Gastroesophageal sphincter (tissue), 4 donors: ENCODE measurements at regions not wholly inside any gene's neighbourhood (a gene's known extent, or its start where the extent isn't known, plus 50 kb on each side); places are given as distances from the start of the nearest gene placed in this dataset.

ENCODE experiments used
- ATAC-seq: fragments of 150-250 bp; one replicate; pipeline ENCODE4 v1.9.1; 2016; ENCODE audit warnings: mild to moderate bottlenecking, moderate library complexity
- H3K27ac ChIP-seq, 4 donors: fragments of 200-600 bp; sonication (generic) in 3 of 4; 1 replicate in 3 of 4; 2 replicates in 1 of 4; pipeline ENCODE4 v1.5.1; 2016 to 2019
- H3K27me3 ChIP-seq: fragments of 200-600 bp; sonication (generic); one replicate; pipeline ENCODE4 v1.5.1; 2019
- H3K36me3 ChIP-seq, 2 donors: fragments of 200-600 bp; sonication (generic); one replicate each; pipeline ENCODE4 v1.5.1; 2019; ENCODE audit warnings: control low read depth in 1 of 2
- H3K4me1 ChIP-seq, 3 donors: fragments of 200-600 bp; sonication (generic); 1 replicate in 2 of 3; 2 replicates in 1 of 3; pipeline ENCODE4 v1.5.1; 2016 to 2019; ENCODE audit warnings: control low read depth in 2 of 3
- H3K4me3 ChIP-seq, 2 donors: fragments of 200-600 bp; sonication (generic); one replicate each; pipeline ENCODE4 v1.5.1; 2019; ENCODE audit warnings: mild to moderate bottlenecking in 1 of 2, moderate library complexity in 1 of 2
- H3K9me3 ChIP-seq, 3 donors: fragments of 200-600 bp; sonication (generic); one replicate each; pipeline ENCODE4 v1.5.1; 2017 to 2019; ENCODE audit warnings: control low read depth in 2 of 3
- CTCF ChIP-seq, 4 experiments: fragments of 200-600 bp in 2 of 4; fragments of 450-650 bp in 2 of 4; sonication (generic) in 1 of 4; IDR thresholded peaks; one replicate each; pipeline ENCODE4 v1.5.1; 2017 to 2019; ENCODE audit warnings: antibody characterized with exemption in 4 of 4, mild to moderate bottlenecking in 2 of 4, moderate library complexity in 2 of 4
- EP300 ChIP-seq: sonication (generic); formaldehyde crosslinking; IDR thresholded peaks from one replicate; pipeline ENCODE4 v1.6.1; 2017; ENCODE audit warnings: antibody characterized with exemption, mild to moderate bottlenecking
- POLR2A ChIP-seq, 2 donors: fragments of 450-650 bp; IDR thresholded peaks; one replicate each; pipeline ENCODE4 v1.6.1; 2017; ENCODE audit warnings: antibody characterized with exemption in 2 of 2, mild to moderate bottlenecking in 2 of 2, moderate library complexity in 1 of 2
- POLR2AphosphoS5 ChIP-seq: sonication (generic); formaldehyde crosslinking; IDR thresholded peaks from one replicate; pipeline ENCODE4 v1.6.1; 2017; ENCODE audit warnings: antibody characterized with exemption
- WGBS, 2 donors: methylation state at CpG; one replicate each; pipeline ENCODE4 v1.1.5; 2018; ENCODE audit warnings: low coverage in 1 of 2; 5-methylcytosine and 5-hydroxymethylcytosine counted together

GRCh38 chr2:180722551-180723239, 257.7 kb upstream of the UBE2E3 start:
- Histone ChIP-seq H3K4me1 (no peaks in the 10 kb centered on the region), H3K27me3 (no peaks in the 10 kb centered on the region), H3K4me3 (no peak overlapping the region), H3K36me3 (no peaks in the 10 kb centered on the region), H3K9me3 (no peaks in the 10 kb centered on the region), H3K27ac (no peak overlapping the region)
- TF ChIP-seq POLR2AphosphoS5 (no peak), POLR2A (IDR thresholded peaks at IDR 0.05) (no peak), CTCF (IDR thresholded peaks at IDR 0.05) (no peak), EP300 (no peak)
- WGBS, 2 donors = 67 to 82% methylated on average over 1 of the region's 2 CpGs
- no peak for ATAC-seq

- no peak for ATAC-seq
These were observed 259.6 kb upstream of the UBE2E3 start for GRCh38 chr2:180720829-180721228.

GRCh38 chr2:180717588-180717987, 262.8 kb upstream of the UBE2E3 start:
- TF ChIP-seq EP300 (no peak), POLR2AphosphoS5 (no peak), POLR2A (IDR thresholded peaks at IDR 0.05) (no peak), CTCF (IDR thresholded peaks at IDR 0.05) (no peak)
- no peaks in the 10 kb centered on the region for H3K36me3 ChIP-seq

More at GRCh38 chr2:180720829-180721228, 259.6 kb upstream of the UBE2E3 start:
- 50 to 88% methylated on average over 1 of the region's 1 CpG for WGBS, 2 donors
- H3K36me3 ChIP-seq = no peaks in the 10 kb centered on the region
- no peak overlapping the region for H3K4me3 ChIP-seq
- H3K27ac ChIP-seq = no peak overlapping the region
- H3K27me3 ChIP-seq = no peaks in the 10 kb centered on the region
- TF ChIP-seq POLR2A (IDR thresholded peaks at IDR 0.05) = no peak
- H3K4me1 ChIP-seq = no peaks in the 10 kb centered on the region
- no peaks in the 10 kb centered on the region for H3K9me3 ChIP-seq

GRCh38 chr2:180716186-180717180, 263.9 kb upstream of the UBE2E3 start:
- Histone ChIP-seq H3K4me3 (no peak overlapping the region), H3K27me3 (no peaks in the 10 kb centered on the region), H3K9me3 (no peaks in the 10 kb centered on the region), H3K4me1 (no peaks in the 10 kb centered on the region), H3K27ac (no peak overlapping the region), H3K36me3 (no peaks in the 10 kb centered on the region)
- TF ChIP-seq POLR2A (IDR thresholded peaks at IDR 0.05) = no peak
- no peak for TF ChIP-seq EP300
- no peak for TF ChIP-seq POLR2AphosphoS5
- TF ChIP-seq CTCF (IDR thresholded peaks at IDR 0.05) = no peak
- WGBS, 2 donors = 85 to 95% methylated on average over 4 of the region's 4 CpGs
- ATAC-seq = no peak

More at GRCh38 chr2:180717588-180717987, 262.8 kb upstream of the UBE2E3 start:
- Histone ChIP-seq H3K4me3 (no peak overlapping the region), H3K27me3 (no peaks in the 10 kb centered on the region), H3K9me3 (no peaks in the 10 kb centered on the region), H3K4me1 (no peaks in the 10 kb centered on the region), H3K27ac (no peak overlapping the region)
- no peak for ATAC-seq
- 93% methylated on average over 3 of the region's 3 CpGs; no CpG with 5 or more reads in 1 of the 2 donors for whole genome bisulfite sequencing, 2 donors

- Histone ChIP-seq H3K4me1 (no peaks in the 10 kb centered on the region), H3K36me3 (no peaks in the 10 kb centered on the region)
- ATAC-seq = no peak
These were observed 265.4 kb upstream of the UBE2E3 start for GRCh38 chr2:180715044-180715443.

More at GRCh38 chr2:180715044-180715443, 265.4 kb upstream of the UBE2E3 start:
- Histone ChIP-seq H3K27ac (no peak overlapping the region), H3K4me3 (no peak overlapping the region), H3K27me3 (no peaks in the 10 kb centered on the region), H3K9me3 (no peaks in the 10 kb centered on the region)
- 62 to 93% methylated on average over 1 of the region's 1 CpG for WGBS, 2 donors
- no peak for TF ChIP-seq EP300
- TF ChIP-seq CTCF (IDR thresholded peaks at IDR 0.05) = no peak
